ENCODE measurements at regions not wholly inside any gene's neighbourhood (a gene's known extent, or its start where the extent isn't known, plus 50 kb on each side); places are given as distances from the start of the nearest gene placed in this dataset.

- no peak for DNase-seq (ENCODE audit: low read depth)
Measured at GRCh38 chr2:575030-575726, 102.0 kb downstream of the TMEM18 start.

DNA sequence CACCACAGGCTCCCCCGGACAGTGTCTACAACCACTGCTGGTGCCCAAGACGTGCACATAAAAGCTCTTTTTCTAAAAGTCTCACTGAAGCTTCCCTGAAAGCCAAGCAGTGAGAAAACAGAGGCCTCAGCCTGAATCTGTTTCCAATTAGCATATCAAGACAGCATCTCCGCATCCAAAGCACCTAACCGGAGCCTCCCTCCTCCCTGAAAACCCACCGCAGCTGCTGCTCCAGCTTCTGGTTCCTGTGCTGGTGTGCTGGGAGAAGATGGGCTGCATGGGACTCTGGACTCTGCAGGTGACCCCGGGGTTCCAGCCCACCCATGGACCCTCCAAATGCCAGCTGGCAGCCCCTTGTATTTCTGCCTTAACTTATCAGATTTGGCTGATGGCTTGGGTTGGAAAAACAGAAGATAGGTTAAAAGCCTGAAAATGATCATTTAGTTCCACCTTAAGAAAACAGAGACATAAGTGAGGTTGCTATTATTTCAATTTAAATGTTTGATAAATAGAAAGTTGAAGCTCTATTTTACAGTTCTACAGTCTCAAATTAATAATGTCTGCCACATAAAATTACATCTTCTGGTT, 103.3 kb downstream of the TMEM18 start:
- DNase-seq (ENCODE audit: low read depth): no peak

GRCh38 chr2:573025-573424, 104.2 kb downstream of the TMEM18 start:
- no peak for DNase-seq (ENCODE audit: low read depth)

DNA sequence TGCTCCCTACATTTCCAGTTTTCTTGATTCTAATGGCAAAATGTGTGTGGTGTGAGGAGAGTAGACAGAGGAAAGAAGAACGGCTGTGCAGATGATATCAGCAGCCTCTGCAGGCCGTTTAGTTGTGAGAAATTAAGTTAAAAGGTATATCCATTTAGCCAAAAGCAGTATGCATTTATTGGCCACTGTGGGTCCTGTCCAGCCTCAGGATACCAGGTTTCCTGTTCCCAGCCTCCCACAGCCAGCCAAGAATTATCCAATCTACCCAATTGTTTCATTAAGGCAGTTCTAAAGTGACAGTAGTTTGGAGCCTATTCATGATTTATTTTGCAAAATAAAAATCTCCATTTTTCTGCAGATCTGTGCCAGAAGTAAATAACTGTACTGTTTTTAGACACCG, 107.5 kb downstream of the TMEM18 start:
- DNase-seq (ENCODE audit: low read depth): no peak

DNA sequence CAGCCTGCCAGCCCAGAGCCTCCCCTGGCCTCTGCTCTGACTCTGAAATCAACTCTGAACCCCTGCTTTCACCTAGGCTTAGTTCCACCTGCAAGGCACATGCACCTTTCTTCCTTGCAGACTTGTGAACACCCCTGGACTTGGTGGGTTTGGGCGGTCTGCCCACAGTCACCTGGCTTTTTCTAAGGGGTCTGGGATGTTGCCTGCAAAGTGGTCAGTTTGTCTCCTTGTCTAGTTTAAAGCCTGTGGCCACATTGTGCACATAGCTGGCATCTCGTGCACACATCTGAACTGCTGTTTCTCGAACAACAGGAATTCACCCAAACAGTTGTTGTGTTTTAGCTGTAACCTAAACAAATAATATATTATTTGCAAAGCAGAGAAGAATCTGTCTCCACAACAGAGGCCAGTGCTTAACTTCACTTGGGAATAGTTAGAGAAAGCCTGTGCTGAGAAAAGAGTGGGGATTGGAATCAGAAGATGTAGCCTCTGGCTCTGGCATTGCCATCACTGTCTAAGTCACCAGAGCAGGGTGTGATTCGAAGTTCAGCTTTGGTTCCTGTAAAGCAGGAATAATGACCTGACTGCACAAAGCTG, 108.5 kb downstream of the TMEM18 start:
- no peak for DNase-seq (ENCODE audit: low read depth)

GRCh38 chr2:567865-568638, 109.2 kb downstream of the TMEM18 start:
- no peak for DNase-seq (ENCODE audit: low read depth)

DNA sequence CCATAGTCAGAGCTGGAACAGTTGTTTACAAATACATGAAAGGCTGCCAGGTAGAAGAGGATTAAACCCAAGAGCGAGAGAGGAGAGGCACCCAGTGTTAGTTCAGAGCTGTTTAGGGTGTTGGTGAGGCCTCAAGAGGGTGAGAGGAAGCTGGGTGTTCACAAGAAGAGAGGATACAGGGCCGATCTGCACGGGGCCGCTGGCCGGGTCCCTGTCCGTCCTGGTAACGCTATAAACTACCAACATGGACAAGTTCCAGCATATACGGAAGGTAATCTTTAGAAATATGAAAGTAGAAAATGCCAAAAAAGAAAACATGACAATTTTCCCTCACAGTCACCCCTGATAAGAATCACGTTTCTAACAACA, 109.7 kb downstream of the TMEM18 start:
- no peak for DNase-seq (ENCODE audit: low read depth)

DNA sequence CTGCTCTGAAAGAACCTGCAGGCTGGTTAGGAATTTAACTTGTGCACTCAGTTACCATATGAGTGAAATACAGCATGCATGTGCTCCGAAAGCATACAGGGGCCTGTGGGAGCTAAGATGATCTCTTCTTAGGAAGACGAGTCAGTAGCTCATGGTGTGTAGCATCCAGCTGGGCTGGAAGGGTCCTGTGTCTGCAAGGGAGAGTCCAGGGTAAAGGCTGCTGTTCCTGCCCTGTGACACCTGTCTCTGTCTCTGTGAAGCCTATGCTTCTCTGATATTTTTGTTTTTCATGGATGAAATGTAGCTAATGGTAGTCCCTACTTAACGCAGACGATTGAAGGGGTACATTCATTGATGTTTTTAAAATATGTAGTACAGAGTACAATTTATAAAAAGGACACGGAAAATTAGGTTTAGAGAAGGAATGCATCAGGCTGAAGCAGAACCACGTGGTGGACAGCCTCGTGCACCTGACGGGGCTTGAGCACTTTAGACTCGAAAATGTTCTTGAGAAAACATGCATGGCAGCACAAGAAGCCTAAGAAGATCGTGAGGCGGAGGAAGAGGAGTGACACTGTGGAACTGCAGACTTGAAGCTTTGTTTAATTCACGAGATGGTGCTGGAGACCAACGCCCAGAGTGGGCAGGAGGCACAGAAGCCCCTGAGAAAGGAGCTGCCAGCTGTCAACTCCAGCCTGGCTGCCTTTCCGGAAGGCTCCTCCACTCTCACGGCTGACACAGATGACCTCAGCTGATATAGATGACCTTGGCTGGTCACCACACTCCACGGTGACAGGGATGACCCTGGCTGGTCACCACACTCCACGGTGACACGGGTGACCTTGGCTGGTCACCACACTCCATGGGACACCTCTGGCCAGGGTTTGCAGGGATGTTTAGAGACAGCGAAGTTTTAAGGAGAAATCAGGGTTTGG, 110.6 kb downstream of the TMEM18 start:
- no peak for DNase-seq (ENCODE audit: low read depth)

GRCh38 chr2:564471-565181, 112.6 kb downstream of the TMEM18 start:
- no peak for DNase-seq (ENCODE audit: low read depth)

DNA sequence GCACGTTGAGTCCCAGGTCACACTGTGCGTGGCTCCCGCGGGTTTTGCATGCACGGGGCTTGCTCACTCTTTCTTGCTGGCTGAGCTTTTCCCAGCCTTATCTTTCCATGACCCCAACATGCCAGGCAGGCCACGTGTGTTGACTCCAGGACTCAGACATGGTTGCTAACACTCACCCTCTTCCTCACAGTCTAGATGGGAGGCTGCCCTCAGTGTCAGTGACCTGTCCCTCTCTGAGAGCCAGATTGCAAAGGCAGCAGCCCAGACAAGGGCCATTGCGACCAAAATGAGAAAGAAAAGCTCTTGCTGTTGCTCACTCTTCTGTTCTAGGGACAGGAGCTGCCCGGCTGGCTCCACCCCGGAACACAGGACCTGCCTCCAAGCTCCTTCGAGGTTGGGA, 113.7 kb downstream of the TMEM18 start:
- DNase-seq (ENCODE audit: low read depth): no peak

- DNase-seq (ENCODE audit: low read depth): no peak
Measured at GRCh38 chr2:562391-563364, 114.5 kb downstream of the TMEM18 start.

DNA sequence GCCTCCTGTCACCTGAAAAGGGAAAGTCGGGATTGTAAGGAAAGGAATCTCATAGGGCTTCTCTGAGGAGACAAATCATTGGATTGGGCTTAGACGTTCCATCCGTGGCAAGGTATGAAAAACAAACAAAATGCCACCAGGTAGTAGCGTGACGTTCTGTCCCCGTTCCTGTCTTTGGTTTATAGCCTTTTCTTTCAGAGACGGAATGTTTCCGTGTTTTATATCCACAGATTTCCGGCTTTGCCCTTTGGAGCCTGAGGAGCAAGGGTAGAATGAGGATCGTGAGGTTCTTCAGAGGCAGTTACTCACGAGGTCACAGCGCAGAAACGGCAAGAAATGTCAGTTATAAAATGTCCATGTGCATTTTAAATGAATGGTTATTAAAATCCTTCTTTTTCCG, 118.3 kb downstream of the TMEM18 start:
- no peak for DNase-seq (ENCODE audit: low read depth)

GRCh38 chr2:558302-558642, 118.9 kb downstream of the TMEM18 start:
- DNase-seq (ENCODE audit: low read depth): no peak

DNA sequence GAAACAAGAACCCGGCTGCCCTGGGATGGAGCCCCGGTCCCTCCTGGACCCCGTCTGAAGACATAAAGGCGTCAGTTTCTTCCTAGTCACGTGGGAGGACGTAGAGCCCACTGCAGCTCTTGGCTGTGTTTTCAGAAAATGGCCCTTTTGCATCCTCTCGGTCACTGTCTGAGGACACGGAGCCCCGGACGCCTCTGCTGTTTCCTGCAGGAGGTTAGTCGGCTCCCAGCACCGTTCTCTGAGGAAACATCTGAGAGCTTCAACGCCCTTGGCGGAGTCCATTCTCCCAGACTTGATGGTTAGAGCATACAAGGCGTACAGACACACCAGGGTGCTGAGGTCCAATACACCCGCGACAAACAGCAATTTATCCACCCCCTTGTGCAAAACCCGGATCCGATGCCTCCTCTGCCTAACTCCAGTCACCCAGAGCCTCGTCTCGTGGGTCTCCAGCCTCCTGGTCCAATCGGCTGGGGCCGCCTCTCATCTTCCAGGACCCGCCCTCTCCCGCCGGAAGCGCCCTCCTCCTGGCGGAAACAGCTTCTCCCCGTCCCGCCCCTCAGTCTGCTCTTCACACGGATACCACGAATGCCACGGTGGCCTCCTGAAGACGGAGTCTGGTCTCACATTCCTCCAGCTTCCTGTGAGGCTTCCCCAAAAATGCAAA, 119.4 kb downstream of the TMEM18 start:
- DNase-seq (ENCODE audit: low read depth): no peak

DNA sequence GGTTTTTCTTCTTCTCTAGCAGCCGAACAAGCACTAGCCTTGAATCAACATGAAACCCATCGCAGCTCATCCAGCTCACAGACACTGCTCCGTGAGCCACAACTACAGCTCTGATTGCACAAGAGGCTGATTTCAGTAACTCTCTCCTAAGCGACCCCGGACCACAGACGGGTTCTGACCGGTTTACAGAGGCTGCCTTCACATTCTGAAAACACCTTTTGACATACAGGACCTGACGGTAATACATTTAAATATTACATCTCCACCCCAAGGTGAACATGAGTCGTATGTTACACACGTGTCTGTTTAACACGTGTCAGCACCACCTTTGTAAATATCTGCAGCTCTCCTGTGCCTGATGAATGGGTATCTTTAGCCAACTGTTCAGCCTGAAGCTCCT, 120.7 kb downstream of the TMEM18 start:
- no peak for DNase-seq (ENCODE audit: low read depth)

- DNase-seq (ENCODE audit: low read depth): no peak
Measured at GRCh38 chr2:555164-555922, 121.9 kb downstream of the TMEM18 start.

GRCh38 chr2:554444-554843, 122.8 kb downstream of the TMEM18 start:
- DNase-seq (ENCODE audit: low read depth): no peak

- no peak for DNase-seq (ENCODE audit: low read depth)
Measured at GRCh38 chr2:552906-553305, 124.3 kb downstream of the TMEM18 start.

- DNase-seq (ENCODE audit: low read depth): no peak
Measured at GRCh38 chr2:551621-552020, 125.6 kb downstream of the TMEM18 start.
